Muscle of leg (tissue), 3 donors: ENCODE measurements at regions not wholly inside any gene's neighbourhood (a gene's known extent, or its start where the extent isn't known, plus 50 kb on each side); places are given as distances from the start of the nearest gene placed in this dataset.

Experiments
- DNase-seq: peaks from one replicate; pipeline ENCODE4 v3.0.0; 2013
- H3K27ac ChIP-seq: one replicate; pipeline ENCODE4 v1.5.1; 2013; ENCODE audit warnings: mild to moderate bottlenecking, low read length, control low read depth
- H3K27me3 ChIP-seq: one replicate; pipeline ENCODE4 v1.6.1; 2013; ENCODE audit warnings: low read length; ENCODE audit not compliant: control insufficient read depth, insufficient read depth
- H3K36me3 ChIP-seq: one replicate; pipeline ENCODE4 v1.6.1; 2013; ENCODE audit warnings: low read length; ENCODE audit not compliant: control insufficient read depth, insufficient read depth
- H3K4me1 ChIP-seq: one replicate; pipeline ENCODE4 v1.6.1; 2013; ENCODE audit warnings: low read length; ENCODE audit not compliant: control insufficient read depth, insufficient read depth
- H3K4me3 ChIP-seq: one replicate; pipeline ENCODE4 v1.5.1; 2013; ENCODE audit warnings: low read length, control low read depth
- H3K9me3 ChIP-seq: replicated peaks from 2 replicates; pipeline ENCODE4 v1.6.1; 2013; ENCODE audit warnings: low read depth, low read length; ENCODE audit not compliant: control insufficient read depth
- WGBS: methylation state at CpG from one replicate; pipeline ENCODE4 v1.1.5; 2013; ENCODE audit warnings: missing lambda C conversion rate; ENCODE audit not compliant: insufficient coverage; 5-methylcytosine and 5-hydroxymethylcytosine counted together

DNA sequence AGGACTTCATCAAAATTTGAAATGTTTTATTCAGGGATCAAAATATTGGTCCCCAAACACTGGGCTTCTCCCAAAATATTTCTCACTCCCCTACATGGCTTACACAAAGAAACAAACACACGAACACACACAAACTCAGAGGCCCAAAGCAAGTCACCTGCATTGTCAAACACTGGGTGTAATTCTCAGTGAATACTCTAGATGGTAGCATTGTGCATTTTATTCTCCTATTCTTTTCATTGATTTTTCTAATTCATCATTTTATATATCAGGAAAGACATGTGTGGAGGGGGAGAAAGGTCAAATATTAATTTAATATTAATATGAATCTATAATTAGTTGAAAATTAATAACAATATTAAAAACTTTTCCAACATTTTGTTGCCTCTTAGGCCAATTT lies 72.3 kb upstream of the TNMD start:
- H3K27me3 ChIP-seq = peaks cover 5% of the 10 kb centered on the region
- WGBS = no CpG with 5 or more reads among the region's 1 CpG
- H3K9me3 ChIP-seq = no peaks in the 10 kb centered on the region
- no peaks in the 10 kb centered on the region for H3K36me3 ChIP-seq
- peak; percentile 38 for DNase-seq
- H3K4me1 ChIP-seq = no peaks in the 10 kb centered on the region
- H3K27ac ChIP-seq = no peak overlapping the region
- H3K4me3 ChIP-seq = no peak overlapping the region

DNA sequence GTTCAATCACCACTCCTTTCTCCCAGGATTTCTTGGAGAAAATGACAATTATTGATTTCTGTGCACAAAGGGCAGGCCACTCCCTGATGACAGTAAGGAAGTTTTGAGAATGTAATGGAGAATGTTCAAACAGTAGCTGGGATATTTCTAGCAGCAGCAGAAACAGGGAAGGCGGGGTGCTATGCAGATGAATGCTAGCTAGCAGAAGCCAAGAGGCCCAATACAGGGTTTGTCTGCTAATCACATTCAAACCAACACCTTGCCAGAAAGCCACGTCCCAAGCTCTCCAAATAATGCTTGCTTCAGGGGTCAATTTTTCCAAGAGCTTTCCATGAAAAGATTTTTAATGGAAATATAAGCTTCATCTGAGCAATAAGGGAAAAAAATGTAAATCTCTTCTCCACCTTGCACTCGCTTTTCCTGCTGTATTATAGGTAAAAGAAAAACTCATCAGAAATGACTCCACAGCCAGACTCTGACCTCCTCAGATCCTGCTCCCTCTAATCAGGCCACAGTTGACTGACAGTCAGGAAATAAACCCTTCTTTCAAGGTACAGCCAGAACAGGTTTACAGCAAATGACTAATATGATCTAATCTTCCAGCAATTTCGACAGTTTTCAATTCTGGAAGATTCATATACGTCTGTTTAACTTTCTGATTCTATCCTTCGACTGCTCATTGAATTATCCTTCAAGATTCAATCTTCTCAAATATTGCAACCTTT lies 84.7 kb upstream of the PCDH19 start:
- peak; percentile 90 for DNase-seq
- no peaks in the 10 kb centered on the region for H3K4me1 ChIP-seq
- 57% methylated on average over 3 of the region's 6 CpGs for WGBS

DNA sequence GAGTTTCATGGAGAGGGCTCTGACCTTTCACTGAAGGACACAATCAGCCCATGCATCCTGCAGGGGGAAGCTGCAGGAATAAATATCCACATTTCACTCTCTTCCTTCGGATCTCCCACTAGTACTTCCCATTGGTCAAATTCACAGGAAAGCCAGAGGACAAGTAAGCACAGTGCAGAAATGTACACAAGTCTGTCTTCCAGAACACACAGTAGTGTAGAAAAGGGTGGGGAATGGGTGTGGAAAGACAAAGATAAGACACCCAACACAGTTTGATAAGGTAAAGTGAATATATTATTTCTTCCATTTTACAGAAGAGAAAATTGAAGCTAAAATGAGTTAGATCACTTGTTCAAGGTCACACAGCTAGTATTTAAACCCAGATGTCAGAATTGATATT lies 81.1 kb upstream of the PCDH19 start:
- Histone ChIP-seq H3K4me1 (no peaks in the 10 kb centered on the region), H3K27ac (no peak overlapping the region), H3K36me3 (no peaks in the 10 kb centered on the region), H3K27me3 (peaks cover 4% of the 10 kb centered on the region), H3K9me3 (no peaks in the 10 kb centered on the region), H3K4me3 (no peak overlapping the region)
- DNase-seq = no peak
- WGBS = no CpG with 5 or more reads among the region's 1 CpG

More for the DNA sequence above, 84.7 kb upstream of the PCDH19 start:
- H3K36me3 ChIP-seq = no peaks in the 10 kb centered on the region
- H3K4me3 ChIP-seq = no peak overlapping the region
- peaks cover 3% of the 10 kb centered on the region for H3K9me3 ChIP-seq
- H3K27me3 ChIP-seq = peaks cover under 1% of the 10 kb centered on the region
- peak overlapping the region; percentile 59 for H3K27ac ChIP-seq

DNA sequence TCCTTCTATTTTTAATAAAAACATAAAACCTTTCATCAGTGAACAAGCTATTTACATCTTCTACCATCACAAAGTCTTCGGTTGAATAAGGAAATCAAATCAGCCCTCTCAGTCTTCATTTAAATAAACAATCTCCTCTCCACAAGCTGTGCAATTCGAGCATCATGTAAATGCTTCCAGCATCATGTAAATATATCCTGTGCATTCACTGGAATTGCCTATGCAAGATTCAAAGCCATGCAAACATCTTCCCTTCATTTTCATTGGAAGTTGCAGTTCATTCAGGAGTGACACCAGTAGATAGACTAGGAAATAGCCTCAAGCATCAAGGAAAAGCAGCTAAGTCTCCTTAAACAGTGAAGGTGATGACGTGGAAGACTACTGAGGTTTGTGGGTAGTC lies 77.7 kb upstream of the PCDH19 start:
- WGBS = 71% methylated on average over 1 of the region's 3 CpGs
- peaks cover 8% of the 10 kb centered on the region for H3K27me3 ChIP-seq

DNA sequence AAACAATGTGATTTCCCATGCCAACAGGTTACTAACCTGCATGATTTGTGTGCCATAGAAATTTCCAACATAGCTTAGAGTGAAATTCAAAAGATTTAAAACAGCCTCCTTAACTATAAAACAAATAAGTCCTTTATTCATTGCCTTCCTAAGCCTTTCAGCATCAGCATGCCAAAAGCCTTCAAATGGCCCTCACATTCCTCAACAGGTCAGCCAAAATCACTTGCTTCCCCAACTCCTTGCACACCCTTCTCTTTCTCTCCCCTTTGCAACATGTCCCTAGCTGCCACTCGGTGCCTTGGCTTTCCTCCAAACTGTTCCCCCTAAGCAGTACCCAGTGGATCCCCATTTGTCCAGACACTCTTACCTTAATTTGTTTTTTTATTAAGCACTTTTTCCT lies 74.9 kb upstream of the PCDH19 start:
- no peak overlapping the region for H3K27ac ChIP-seq
- WGBS = 50% methylated on average over 1 of the region's 1 CpG

More for the DNA sequence above, 77.7 kb upstream of the PCDH19 start:
- Histone ChIP-seq H3K4me1 (no peaks in the 10 kb centered on the region), H3K27ac (no peak overlapping the region), H3K4me3 (no peak overlapping the region), H3K36me3 (no peaks in the 10 kb centered on the region), H3K9me3 (no peaks in the 10 kb centered on the region)
- no peak for DNase-seq

DNA sequence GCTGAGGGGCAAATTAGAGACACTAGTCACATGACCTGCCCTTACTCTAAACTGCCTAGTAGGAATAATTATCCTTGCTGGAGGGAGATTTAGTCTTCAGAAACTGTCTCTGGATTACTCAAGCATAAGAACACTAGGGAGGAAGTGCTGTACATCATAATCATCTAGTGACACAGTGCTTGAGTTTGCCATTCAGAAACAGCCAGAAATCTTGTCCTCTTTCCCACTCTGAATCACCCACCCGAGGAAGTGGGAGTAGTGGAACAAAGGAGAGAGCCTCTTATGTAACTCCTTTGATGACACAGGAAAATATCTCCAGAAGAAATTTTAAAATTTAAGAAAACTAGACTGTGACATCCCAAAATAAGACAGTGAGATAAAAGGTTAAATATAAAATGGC lies 69.3 kb upstream of the PCDH19 start:
- Histone ChIP-seq H3K4me1 (no peaks in the 10 kb centered on the region), H3K9me3 (no peaks in the 10 kb centered on the region), H3K4me3 (no peak overlapping the region), H3K27ac (peak overlapping the region; percentile 85), H3K27me3 (peaks cover 4% of the 10 kb centered on the region), H3K36me3 (no peaks in the 10 kb centered on the region)
- DNase-seq = no peak
- WGBS = no CpG with 5 or more reads among the region's 1 CpG

More for the DNA sequence above, 74.9 kb upstream of the PCDH19 start:
- no peak for DNase-seq
- Histone ChIP-seq H3K27me3 (peaks cover 10% of the 10 kb centered on the region), H3K36me3 (no peaks in the 10 kb centered on the region), H3K4me3 (no peak overlapping the region), H3K4me1 (no peaks in the 10 kb centered on the region), H3K9me3 (no peaks in the 10 kb centered on the region)

DNA sequence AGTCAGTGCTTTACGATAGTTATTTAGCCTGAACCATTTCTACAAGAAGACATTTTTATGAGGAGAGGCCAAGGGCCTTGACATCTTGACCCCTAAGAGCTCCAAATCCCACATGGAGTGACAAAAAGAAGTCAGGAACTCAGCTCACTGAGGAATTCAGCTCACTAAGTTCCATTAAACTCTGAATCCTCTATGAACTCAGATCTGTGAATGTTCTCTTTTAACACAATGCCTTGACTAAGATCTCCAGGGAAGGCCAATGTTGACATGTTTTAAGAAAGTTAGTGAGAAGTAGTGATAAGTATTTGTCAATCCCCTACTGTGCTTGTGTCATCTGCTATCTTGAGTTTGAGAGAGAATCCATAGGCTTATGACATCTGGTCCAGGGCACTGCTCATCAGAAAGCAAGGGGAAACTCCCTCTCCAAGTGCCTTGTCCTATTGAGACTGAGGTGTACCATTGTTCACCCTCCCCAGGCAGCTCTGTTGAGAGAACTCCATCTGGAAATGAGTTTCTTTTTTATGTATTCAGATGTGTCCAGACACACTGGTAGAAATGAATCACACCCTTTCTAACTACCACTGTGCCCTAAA lies 68.7 kb upstream of the PCDH19 start:
- 40% methylated on average over 1 of the region's 1 CpG for WGBS
- no peaks in the 10 kb centered on the region for H3K36me3 ChIP-seq
- no peak for DNase-seq
- H3K4me1 ChIP-seq = no peaks in the 10 kb centered on the region
- H3K27ac ChIP-seq = peak overlapping the region; percentile 85
- H3K4me3 ChIP-seq = no peak overlapping the region
- peaks cover 4% of the 10 kb centered on the region for H3K27me3 ChIP-seq
- no peaks in the 10 kb centered on the region for H3K9me3 ChIP-seq

DNA sequence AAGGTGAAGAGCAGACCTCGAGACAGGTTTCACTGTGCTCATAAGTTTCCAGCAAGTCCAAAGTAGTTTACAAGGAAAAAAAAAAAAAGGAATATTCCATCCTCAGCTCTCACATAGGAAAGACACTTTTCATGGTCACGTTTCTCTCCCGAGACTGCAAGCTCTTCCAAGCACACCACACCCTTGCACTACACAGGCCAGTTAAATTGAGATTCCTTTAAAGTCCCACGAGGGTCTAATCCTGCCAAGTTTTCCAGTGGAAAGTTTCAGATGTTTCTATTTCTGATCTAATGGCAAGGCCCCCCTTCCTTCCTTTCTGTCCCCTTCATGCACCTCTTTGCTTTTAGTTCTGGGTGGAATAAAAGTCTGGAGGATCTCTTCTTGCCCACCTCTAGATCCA lies 67.9 kb upstream of the PCDH19 start:
- no peaks in the 10 kb centered on the region for H3K4me1 ChIP-seq
- peaks cover 2% of the 10 kb centered on the region for H3K27me3 ChIP-seq
- peak; percentile 97 for DNase-seq
- no peaks in the 10 kb centered on the region for H3K9me3 ChIP-seq
- no peak overlapping the region for H3K4me3 ChIP-seq
- WGBS = 42% methylated on average over 2 of the region's 4 CpGs
- H3K27ac ChIP-seq = peak overlapping the region; percentile 85
- H3K36me3 ChIP-seq = no peaks in the 10 kb centered on the region

DNA sequence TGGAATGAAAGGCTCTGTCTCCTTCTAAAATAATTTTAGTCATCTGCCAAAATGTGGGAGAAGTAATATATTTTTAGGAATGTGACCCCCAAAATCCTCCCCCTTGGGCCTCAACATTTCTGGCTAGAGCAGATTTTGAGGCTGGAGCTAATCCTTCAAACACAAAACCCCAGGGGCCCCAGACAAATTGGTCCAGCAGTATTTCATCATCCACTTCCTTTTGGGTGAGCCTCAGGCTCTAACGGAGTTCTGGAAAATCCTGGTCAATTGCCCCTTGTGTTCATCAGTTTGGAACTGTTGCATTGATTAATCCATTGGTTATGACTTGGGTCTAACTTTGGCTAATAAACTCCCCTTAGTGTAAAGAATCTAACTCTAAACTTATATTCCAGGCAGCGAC lies 67.4 kb upstream of the PCDH19 start:
- Histone ChIP-seq H3K27ac (peak overlapping the region; percentile 84), H3K27me3 (peaks cover 2% of the 10 kb centered on the region), H3K4me3 (no peak overlapping the region), H3K4me1 (no peaks in the 10 kb centered on the region), H3K9me3 (no peaks in the 10 kb centered on the region), H3K36me3 (no peaks in the 10 kb centered on the region)
- peak; percentile 90 for DNase-seq
- no CpG with 5 or more reads among the region's 2 CpGs for WGBS
